OCI-LY3 (cell line): ENCODE measurements at regions not wholly inside any gene's neighbourhood (a gene's known extent, or its start where the extent isn't known, plus 50 kb on each side); places are given as distances from the start of the nearest gene placed in this dataset.
A peak's percentile ranks its signal among the peaks of the same experiment; 100 is the strongest.

Source experiments
- H2AFZ ChIP-seq: fragments of 200-600, 300-600 bp; shearing (Covaris generic); 2 replicates; pipeline ENCODE4 v1.6.0; 2014; ENCODE audit warnings: antibody characterized with exemption, low read depth, low read length
- H3K27ac ChIP-seq: fragments of 200-600, 300-600 bp; sonication (generic); 2 replicates; pipeline ENCODE4 v1.5.1; 2014; ENCODE audit warnings: mild to moderate bottlenecking, low read length, moderate library complexity, mixed read lengths
- H3K27me3 ChIP-seq: fragments of 200-600, 300-600 bp; sonication (generic); 2 replicates; pipeline ENCODE4 v1.6.1; 2014; ENCODE audit warnings: low read depth, low read length, mixed read lengths
- H3K36me3 ChIP-seq: fragments of 200-600, 300-600 bp; sonication (generic); replicated peaks from 2 replicates; pipeline ENCODE3; 2014; ENCODE audit warnings: low read depth, low read length, mixed read lengths
- H3K4me1 ChIP-seq: fragments of 300-600, 200-600 bp; sonication (generic); 2 replicates; pipeline ENCODE4 v1.6.1; 2014; ENCODE audit warnings: low read length, mixed read lengths
- H3K4me2 ChIP-seq: fragments of 200-600, 300-600 bp; sonication (generic); 2 replicates; pipeline ENCODE4 v1.6.1; 2014; ENCODE audit warnings: low read length, mixed read lengths
- H3K4me3 ChIP-seq: fragments of 300-600, 200-600 bp; sonication (generic); 2 replicates; pipeline ENCODE4 v1.5.1; 2014; ENCODE audit warnings: antibody characterized with exemption, mild to moderate bottlenecking, low read length, moderate library complexity
- H3K79me2 ChIP-seq: fragments of 300-600, 200-600 bp; shearing (Covaris generic); 2 replicates; pipeline ENCODE4 v1.6.1; 2014; ENCODE audit warnings: mild to moderate bottlenecking, low read length, mixed read lengths
- H3K9ac ChIP-seq: fragments of 300-600, 200-600 bp; shearing (Covaris generic); 2 replicates; pipeline ENCODE4 v1.6.0; 2014; ENCODE audit warnings: mild to moderate bottlenecking, low read length, moderate library complexity
- H3K9me3 ChIP-seq: fragments of 200-600, 300-600 bp; shearing (Covaris generic); 2 replicates; pipeline ENCODE4 v1.6.1; 2014; ENCODE audit warnings: low read length, mixed read lengths; ENCODE audit not compliant: insufficient read depth
- H4K20me1 ChIP-seq: fragments of 200-600, 300-600 bp; sonication (generic); 2 replicates; pipeline ENCODE4 v1.6.1; 2016; ENCODE audit warnings: low read length, mixed read lengths; ENCODE audit not compliant: insufficient read depth
- CTCF ChIP-seq: fragments of 200-600, 300-600 bp; sonication (generic); IDR thresholded peaks from 2 replicates; pipeline ENCODE4 v1.5.1; 2014; ENCODE audit warnings: antibody characterized with exemption, low read length, low read depth
- EZH2phosphoT487 ChIP-seq: fragments of 200-600 bp; shearing (Covaris generic); IDR thresholded peaks from 2 replicates; pipeline ENCODE4 v1.6.1; 2018; ENCODE audit warnings: antibody characterized with exemption, mixed run types, low read depth

GRCh38 chr7:17155529-17155928 is 142.9 kb upstream of the AHR start:
- H3K27ac ChIP-seq = peak overlapping the region; percentile 14; the same call in 1 of the 2 replicates

GRCh38 chr7:17158261-17158660 is 140.2 kb upstream of the AHR start:
- H3K79me2 ChIP-seq = peaks cover 9% of the 10 kb centered on the region; the same call in 1 of the 2 replicates
- no peaks in the 10 kb centered on the region for H3K27me3 ChIP-seq
- H3K36me3 ChIP-seq = peaks cover 9% of the 10 kb centered on the region
- H4K20me1 ChIP-seq = no peaks in the 10 kb centered on the region
- peak overlapping the region; percentile 55 for H3K4me3 ChIP-seq
- no peak for TF ChIP-seq EZH2phosphoT487
- peak; percentile 35 for TF ChIP-seq CTCF
- H3K4me1 ChIP-seq = peaks cover 70% of the 10 kb centered on the region
- H3K4me2 ChIP-seq = peak overlapping the region; percentile 70
- no peak overlapping the region for H2AFZ ChIP-seq
- H3K27ac ChIP-seq = peak overlapping the region; percentile 100
- H3K9me3 ChIP-seq = no peaks in the 10 kb centered on the region
- H3K9ac ChIP-seq = peak overlapping the region; percentile 85

More at GRCh38 chr7:17155529-17155928, 142.9 kb upstream of the AHR start:
- H4K20me1 ChIP-seq = no peaks in the 10 kb centered on the region
- H3K9me3 ChIP-seq = no peaks in the 10 kb centered on the region
- no peak for TF ChIP-seq EZH2phosphoT487
- no peak for TF ChIP-seq CTCF
- no peak overlapping the region for H3K4me3 ChIP-seq
- H3K36me3 ChIP-seq = peaks cover 9% of the 10 kb centered on the region
- H3K4me1 ChIP-seq = peaks cover 91% of the 10 kb centered on the region
- H3K4me2 ChIP-seq = no peak overlapping the region
- H3K79me2 ChIP-seq = peaks cover 13% of the 10 kb centered on the region
- no peak overlapping the region for H2AFZ ChIP-seq
- no peaks in the 10 kb centered on the region for H3K27me3 ChIP-seq
- H3K9ac ChIP-seq = no peak overlapping the region

- Histone ChIP-seq H2AFZ (no peak overlapping the region), H3K9me3 (no peaks in the 10 kb centered on the region), H3K27me3 (no peaks in the 10 kb centered on the region), H3K4me3 (peak overlapping the region; percentile 38), H3K79me2 (peaks cover 6% of the 10 kb centered on the region; the same call in 1 of the 2 replicates), H4K20me1 (no peaks in the 10 kb centered on the region), H3K27ac (peak overlapping the region; percentile 100), H3K36me3 (peaks cover 7% of the 10 kb centered on the region), H3K9ac (peak overlapping the region; percentile 83), H3K4me2 (peak overlapping the region; percentile 73), H3K4me1 (peaks cover 57% of the 10 kb centered on the region)
- no peak for TF ChIP-seq EZH2phosphoT487
- TF ChIP-seq CTCF = no peak
Measured at GRCh38 chr7:17159500-17160037, 138.9 kb upstream of the AHR start.

DNA sequence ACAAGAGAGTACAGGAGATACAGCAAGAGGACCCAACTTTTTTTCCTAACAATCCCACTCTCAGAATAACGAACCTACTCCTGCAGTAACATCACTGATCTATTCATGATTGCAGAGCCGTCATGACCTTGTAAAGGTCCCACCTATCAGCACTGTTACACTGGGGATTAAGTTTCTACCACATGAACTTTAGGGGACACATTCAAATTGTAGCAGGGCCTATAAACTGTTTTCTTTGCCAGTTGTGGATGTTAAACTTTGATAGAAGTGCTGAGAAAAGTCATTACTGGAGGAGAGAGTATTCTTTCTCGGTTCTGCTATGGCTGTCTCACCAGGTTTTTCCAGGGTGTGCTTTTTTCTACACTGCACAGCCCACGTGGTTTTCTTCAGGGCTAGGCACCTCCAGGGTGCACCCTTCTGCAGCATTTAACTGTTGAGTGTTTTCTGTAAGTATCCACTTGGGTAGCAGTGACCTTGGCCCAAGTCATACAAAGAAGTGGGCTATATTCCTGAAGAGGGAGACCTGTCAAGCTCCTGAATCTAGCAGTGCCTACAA is 131.6 kb upstream of the AHR start:
- H4K20me1 ChIP-seq = no peaks in the 10 kb centered on the region
- no peak overlapping the region for H3K9ac ChIP-seq
- peaks cover 32% of the 10 kb centered on the region for H3K4me1 ChIP-seq
- no peaks in the 10 kb centered on the region; the same call in 1 of the 2 replicates for H3K79me2 ChIP-seq
- peak overlapping the region; percentile 1 for H3K4me2 ChIP-seq
- no peak overlapping the region for H3K27ac ChIP-seq
- no peaks in the 10 kb centered on the region for H3K36me3 ChIP-seq
- H3K9me3 ChIP-seq = no peaks in the 10 kb centered on the region
- no peak overlapping the region for H3K4me3 ChIP-seq
- 0 out of 2 replicates have a peak overlapping the region, but pooled peaks have one; percentile 2 for H2AFZ ChIP-seq
- H3K27me3 ChIP-seq = no peaks in the 10 kb centered on the region
- no peak for TF ChIP-seq EZH2phosphoT487
- peak; percentile 23; the same call in 1 of the 2 replicates for TF ChIP-seq CTCF
